ENCODE measurements at regions not wholly inside any gene's neighbourhood (a gene's known extent, or its start where the extent isn't known, plus 50 kb on each side); places are given as distances from the start of the nearest gene placed in this dataset.

GRCh38 chr15:93283854-93284253, 194.8 kb upstream of the RGMA start:
- peaks cover 43% of the 10 kb centered on the region for H3K27me3 ChIP-seq
- no peaks in the 10 kb centered on the region for H3K36me3 ChIP-seq
- TF ChIP-seq, protein P1, sequence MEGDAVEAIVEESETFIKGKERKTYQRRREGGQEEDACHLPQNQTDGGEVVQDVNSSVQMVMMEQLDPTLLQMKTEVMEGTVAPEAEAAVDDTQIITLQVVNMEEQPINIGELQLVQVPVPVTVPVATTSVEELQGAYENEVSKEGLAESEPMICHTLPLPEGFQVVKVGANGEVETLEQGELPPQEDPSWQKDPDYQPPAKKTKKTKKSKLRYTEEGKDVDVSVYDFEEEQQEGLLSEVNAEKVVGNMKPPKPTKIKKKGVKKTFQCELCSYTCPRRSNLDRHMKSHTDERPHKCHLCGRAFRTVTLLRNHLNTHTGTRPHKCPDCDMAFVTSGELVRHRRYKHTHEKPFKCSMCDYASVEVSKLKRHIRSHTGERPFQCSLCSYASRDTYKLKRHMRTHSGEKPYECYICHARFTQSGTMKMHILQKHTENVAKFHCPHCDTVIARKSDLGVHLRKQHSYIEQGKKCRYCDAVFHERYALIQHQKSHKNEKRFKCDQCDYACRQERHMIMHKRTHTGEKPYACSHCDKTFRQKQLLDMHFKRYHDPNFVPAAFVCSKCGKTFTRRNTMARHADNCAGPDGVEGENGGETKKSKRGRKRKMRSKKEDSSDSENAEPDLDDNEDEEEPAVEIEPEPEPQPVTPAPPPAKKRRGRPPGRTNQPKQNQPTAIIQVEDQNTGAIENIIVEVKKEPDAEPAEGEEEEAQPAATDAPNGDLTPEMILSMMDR (IDR thresholded peaks at IDR 0.05): no peak
- H3K4me3 ChIP-seq (ENCODE audit: low read depth in 1 of 2, low read length in 1 of 2): no peak overlapping the region
- H3K4me1 ChIP-seq (ENCODE audit: control insufficient read depth in 1 of 2, insufficient read depth in 1 of 2, low read depth in 1 of 2, low read length in 1 of 2): no peaks in the 10 kb centered on the region
- H3K27ac ChIP-seq: no peak overlapping the region
- H3K9me3 ChIP-seq: no peaks in the 10 kb centered on the region

DNA sequence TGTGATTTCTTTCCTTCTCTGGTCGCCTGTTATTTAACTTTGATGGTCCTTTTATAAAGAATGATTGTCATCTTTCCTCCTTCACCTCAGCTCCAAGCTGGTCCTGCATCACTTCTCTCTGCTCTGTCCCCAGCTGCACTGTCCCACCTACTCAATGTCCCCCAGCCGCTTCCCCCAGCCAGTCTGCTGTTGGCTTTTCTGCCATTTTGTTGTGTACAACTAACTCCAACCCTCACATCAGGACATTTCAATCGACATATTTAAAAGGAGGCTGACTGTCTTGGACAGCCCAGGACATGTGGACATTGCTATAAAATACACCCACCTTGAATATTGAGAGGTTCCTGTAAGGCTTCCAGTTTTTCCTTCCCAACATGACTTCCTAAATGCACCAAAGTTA, 193.8 kb upstream of the RGMA start:
- Histone ChIP-seq H3K27ac (no peak overlapping the region), H3K36me3 (no peaks in the 10 kb centered on the region), H3K4me3 (ENCODE audit: low read depth in 1 of 2, low read length in 1 of 2) (no peak overlapping the region), H3K9me3 (no peaks in the 10 kb centered on the region), H3K4me1 (ENCODE audit: control insufficient read depth in 1 of 2, insufficient read depth in 1 of 2, low read depth in 1 of 2, low read length in 1 of 2) (no peaks in the 10 kb centered on the region), H3K27me3 (peaks cover 43% of the 10 kb centered on the region)
- TF ChIP-seq, protein P1 (IDR thresholded peaks at IDR 0.05): no peak

DNA sequence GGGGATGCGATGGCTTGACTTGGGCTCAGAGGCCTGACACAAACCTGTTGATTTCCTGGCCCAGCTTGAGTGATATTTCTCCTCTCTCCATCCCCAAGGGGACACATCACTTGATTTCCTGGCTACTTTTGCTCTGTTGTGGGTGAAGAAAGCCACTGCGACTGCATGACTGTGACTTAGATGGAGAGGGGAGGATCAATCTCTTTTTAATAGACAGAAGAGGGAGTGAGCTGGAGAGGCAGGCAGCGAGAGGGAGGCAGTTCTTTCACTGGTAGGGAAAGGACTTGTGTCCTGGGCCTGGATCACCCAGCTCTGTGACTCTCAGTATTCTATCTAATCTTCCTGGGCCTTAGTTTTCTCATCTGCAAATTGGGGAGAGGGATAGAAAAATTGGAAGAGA, 189.8 kb upstream of the RGMA start:
- Histone ChIP-seq H3K9me3 (no peaks in the 10 kb centered on the region), H3K36me3 (no peaks in the 10 kb centered on the region), H3K27me3 (peaks cover 43% of the 10 kb centered on the region), H3K4me3 (ENCODE audit: low read depth in 1 of 2, low read length in 1 of 2) (no peak overlapping the region), H3K4me1 (ENCODE audit: control insufficient read depth in 1 of 2, insufficient read depth in 1 of 2, low read depth in 1 of 2, low read length in 1 of 2) (no peaks in the 10 kb centered on the region), H3K27ac (no peak overlapping the region)
- TF ChIP-seq, protein P1 (IDR thresholded peaks at IDR 0.05): no peak

DNA sequence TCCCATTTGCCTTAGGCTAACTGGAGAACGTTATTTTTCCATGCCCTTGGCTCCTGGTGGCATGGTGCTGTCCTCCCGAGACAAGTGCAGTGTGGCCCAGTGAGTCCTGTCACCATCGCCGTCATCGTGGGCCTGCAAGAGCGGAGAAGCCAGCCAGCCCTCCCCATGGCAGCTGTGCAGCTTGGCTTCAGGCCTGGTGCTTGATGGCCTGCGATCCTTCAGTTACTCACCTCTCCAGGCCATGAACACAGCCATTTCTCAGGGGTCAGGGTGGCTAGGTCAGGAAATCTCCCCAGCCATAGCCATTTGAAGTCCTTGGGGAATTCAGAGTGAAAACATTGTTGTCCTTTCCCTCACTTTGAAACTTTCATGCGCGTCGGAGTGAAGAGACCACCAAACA, 189.0 kb upstream of the RGMA start:
- H3K9me3 ChIP-seq: no peaks in the 10 kb centered on the region
- no peak overlapping the region for H3K4me3 ChIP-seq (ENCODE audit: low read depth in 1 of 2, low read length in 1 of 2)
- H3K27me3 ChIP-seq: peaks cover 37% of the 10 kb centered on the region
- H3K27ac ChIP-seq: no peak overlapping the region
- TF ChIP-seq, protein P1 (IDR thresholded peaks at IDR 0.05): no peak
- H3K36me3 ChIP-seq: no peaks in the 10 kb centered on the region
- no peaks in the 10 kb centered on the region for H3K4me1 ChIP-seq (ENCODE audit: control insufficient read depth in 1 of 2, insufficient read depth in 1 of 2, low read depth in 1 of 2, low read length in 1 of 2)

DNA sequence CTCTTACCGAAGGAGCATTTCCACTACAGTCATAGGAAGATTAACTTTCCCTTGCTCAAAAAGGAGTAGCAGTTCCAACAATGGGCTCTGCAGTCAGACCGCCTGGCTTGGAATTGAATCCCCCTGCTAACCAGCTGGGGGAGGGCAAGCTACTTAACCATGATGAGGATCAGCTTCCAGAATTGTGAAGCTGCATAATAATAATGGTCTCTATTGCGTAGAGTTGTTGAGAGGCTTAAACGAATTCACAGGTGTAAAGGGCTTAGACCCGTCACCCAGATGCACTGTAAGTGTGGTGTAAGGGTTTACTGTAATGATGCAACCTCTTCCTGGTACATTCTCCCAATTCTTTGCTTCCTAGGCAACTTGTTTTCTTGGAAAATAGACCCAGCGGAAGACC, 185.2 kb upstream of the RGMA start:
- Histone ChIP-seq H3K27ac (no peak overlapping the region), H3K9me3 (no peaks in the 10 kb centered on the region), H3K36me3 (no peaks in the 10 kb centered on the region), H3K4me1 (ENCODE audit: control insufficient read depth in 1 of 2, insufficient read depth in 1 of 2, low read depth in 1 of 2, low read length in 1 of 2) (no peaks in the 10 kb centered on the region), H3K4me3 (ENCODE audit: low read depth in 1 of 2, low read length in 1 of 2) (no peak overlapping the region), H3K27me3 (peaks cover 5% of the 10 kb centered on the region)
- TF ChIP-seq, protein P1 (IDR thresholded peaks at IDR 0.05): no peak

- H3K27ac ChIP-seq: no peak overlapping the region
- H3K4me3 ChIP-seq (ENCODE audit: low read depth in 1 of 2, low read length in 1 of 2): no peak overlapping the region
- no peaks in the 10 kb centered on the region for H3K9me3 ChIP-seq
- TF ChIP-seq, protein P1 (IDR thresholded peaks at IDR 0.05): no peak
- H3K36me3 ChIP-seq: no peaks in the 10 kb centered on the region
- no peaks in the 10 kb centered on the region for H3K4me1 ChIP-seq (ENCODE audit: control insufficient read depth in 1 of 2, insufficient read depth in 1 of 2, low read depth in 1 of 2, low read length in 1 of 2)
- peaks cover 2% of the 10 kb centered on the region for H3K27me3 ChIP-seq
These were observed 182.9 kb upstream of the RGMA start for GRCh38 chr15:93271871-93272270.

All from neutrophil (primary cell).